ENCODE measurements at regions not wholly inside any gene's neighbourhood (a gene's known extent, or its start where the extent isn't known, plus 50 kb on each side); places are given as distances from the start of the nearest gene placed in this dataset.

DNA sequence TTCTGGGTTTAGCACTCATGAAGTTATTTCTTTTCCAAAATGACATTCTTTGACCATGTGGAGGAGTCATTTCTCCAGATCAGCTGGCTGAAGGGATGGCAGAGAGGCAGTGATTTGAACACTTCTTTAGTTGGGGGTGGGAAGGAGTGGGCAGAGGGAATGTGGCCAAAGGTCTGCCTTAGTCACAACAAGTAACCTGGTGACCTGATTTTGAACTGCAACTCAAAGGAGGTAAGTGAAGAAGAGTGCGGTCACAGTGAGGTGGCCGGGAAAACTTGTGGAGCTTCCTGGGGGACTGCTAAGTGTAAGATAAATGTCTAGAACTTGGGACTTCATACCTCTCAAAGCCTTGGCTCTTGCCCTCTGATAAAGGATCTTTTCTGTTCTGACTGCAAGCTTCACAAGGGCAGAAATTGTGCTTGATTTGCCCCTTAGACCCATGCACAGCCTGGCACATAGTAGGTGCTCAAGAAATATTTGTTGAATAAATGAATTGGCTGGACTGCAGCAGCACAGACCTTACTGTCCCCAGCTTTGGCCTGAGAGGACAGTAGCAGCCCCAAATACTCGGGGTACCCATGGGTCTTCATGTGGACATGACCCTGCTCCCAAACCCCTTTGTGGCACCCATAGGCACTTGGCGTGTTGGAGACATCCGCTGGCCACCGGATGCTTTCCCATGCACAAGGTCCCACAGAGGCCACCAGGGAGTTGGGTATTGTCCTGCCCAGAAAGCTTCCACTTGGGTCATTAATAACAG is 99.0 kb upstream of the ALX4 start:
- Mint-ChIP-seq H3K4me3 (no peak overlapping the region), H3K27me3 (ENCODE audit: low read depth) (peaks cover 26% of the 10 kb centered on the region), H3K4me1 (ENCODE audit: low read depth) (no peaks in the 10 kb centered on the region), H3K36me3 (ENCODE audit: insufficient read depth in 2 of 2) (peaks cover 0 to 6% of the 10 kb centered on the region in 2 donors), H3K9me3 (peaks cover 5 to 8% of the 10 kb centered on the region in 2 donors), H3K27ac (no peak overlapping the region)
- ATAC-seq (replicated peaks in 1 of 2): no peak
- no peak for DNase-seq

GRCh38 chr11:44409558-44410236 is 99.8 kb upstream of the ALX4 start:
- no peaks in the 10 kb centered on the region for H3K4me1 Mint-ChIP-seq (ENCODE audit: low read depth)
- H3K27me3 Mint-ChIP-seq (ENCODE audit: low read depth): peaks cover 26% of the 10 kb centered on the region

GRCh38 chr11:44416776-44417175 is 106.8 kb upstream of the ALX4 start:
- DNase-seq (no peak), ATAC-seq (replicated peaks in 1 of 2) (no peak)
- Mint-ChIP-seq H3K4me3 (no peak overlapping the region), H3K27ac (no peak overlapping the region), H3K4me1 (ENCODE audit: low read depth) (no peaks in the 10 kb centered on the region), H3K36me3 (ENCODE audit: insufficient read depth in 2 of 2) (peaks cover 2 to 3% of the 10 kb centered on the region in 2 donors), H3K27me3 (ENCODE audit: low read depth) (peaks cover 27% of the 10 kb centered on the region), H3K9me3 (peaks cover 2 to 6% of the 10 kb centered on the region in 2 donors)

More at GRCh38 chr11:44409558-44410236, 99.8 kb upstream of the ALX4 start:
- H3K4me3 Mint-ChIP-seq: no peak overlapping the region
- peaks cover 5 to 8% of the 10 kb centered on the region in 2 donors for H3K9me3 Mint-ChIP-seq
- H3K27ac Mint-ChIP-seq: no peak overlapping the region
- peaks cover 0 to 6% of the 10 kb centered on the region in 2 donors for H3K36me3 Mint-ChIP-seq (ENCODE audit: insufficient read depth in 2 of 2)
- DNase-seq (no peak), ATAC-seq (replicated peaks in 1 of 2) (no peak)

GRCh38 chr11:44417731-44418455 is 108.0 kb upstream of the ALX4 start:
- H3K9me3 Mint-ChIP-seq: no peaks in the 10 kb centered on the region
- peaks cover 30% of the 10 kb centered on the region for H3K27me3 Mint-ChIP-seq (ENCODE audit: low read depth)
- DNase-seq: no peak
- no peaks in the 10 kb centered on the region for H3K4me1 Mint-ChIP-seq (ENCODE audit: low read depth)
- H3K36me3 Mint-ChIP-seq (ENCODE audit: insufficient read depth in 2 of 2): peaks cover 0 to 3% of the 10 kb centered on the region in 2 donors
- no peak overlapping the region for H3K27ac Mint-ChIP-seq
- no peak for ATAC-seq (replicated peaks in 1 of 2)
- no peak overlapping the region for H3K4me3 Mint-ChIP-seq

DNA sequence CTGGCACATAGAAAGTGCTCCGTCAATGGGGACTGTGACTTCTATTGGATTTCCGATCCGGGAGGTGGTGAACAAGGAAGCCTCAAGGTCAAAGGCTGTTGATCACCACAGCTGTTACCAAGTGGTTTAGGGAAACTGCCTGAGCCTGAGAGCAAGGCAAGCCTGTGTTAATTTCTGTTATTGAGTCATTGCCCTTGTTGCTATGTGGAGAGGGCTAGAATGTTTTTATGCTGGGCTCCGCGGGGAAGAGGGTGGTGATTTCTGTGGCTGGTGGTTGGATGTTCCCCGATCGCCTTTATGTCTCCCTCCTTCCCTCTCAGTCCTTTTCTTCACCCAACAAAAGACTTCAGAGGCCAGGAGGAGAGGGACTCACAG is 108.5 kb upstream of the ALX4 start:
- Mint-ChIP-seq H3K4me3 (no peak overlapping the region), H3K27me3 (ENCODE audit: low read depth) (peaks cover 36% of the 10 kb centered on the region), H3K27ac (no peak overlapping the region), H3K36me3 (ENCODE audit: insufficient read depth in 2 of 2) (peaks cover 0 to 3% of the 10 kb centered on the region in 2 donors), H3K9me3 (no peaks in the 10 kb centered on the region), H3K4me1 (ENCODE audit: low read depth) (no peaks in the 10 kb centered on the region)
- ATAC-seq (replicated peaks in 1 of 2) (no peak), DNase-seq (no peak)

- Mint-ChIP-seq H3K4me3 (no peak overlapping the region), H3K9me3 (no peaks in the 10 kb centered on the region), H3K4me1 (ENCODE audit: low read depth) (no peaks in the 10 kb centered on the region), H3K27ac (no peak overlapping the region), H3K36me3 (ENCODE audit: insufficient read depth in 2 of 2) (no peaks in the 10 kb centered on the region), H3K27me3 (ENCODE audit: low read depth) (peaks cover 52% of the 10 kb centered on the region)
- ATAC-seq (replicated peaks in 1 of 2) (no peak), DNase-seq (no peak)
These were observed 111.2 kb upstream of the ALX4 start for GRCh38 chr11:44421090-44421675.

DNA sequence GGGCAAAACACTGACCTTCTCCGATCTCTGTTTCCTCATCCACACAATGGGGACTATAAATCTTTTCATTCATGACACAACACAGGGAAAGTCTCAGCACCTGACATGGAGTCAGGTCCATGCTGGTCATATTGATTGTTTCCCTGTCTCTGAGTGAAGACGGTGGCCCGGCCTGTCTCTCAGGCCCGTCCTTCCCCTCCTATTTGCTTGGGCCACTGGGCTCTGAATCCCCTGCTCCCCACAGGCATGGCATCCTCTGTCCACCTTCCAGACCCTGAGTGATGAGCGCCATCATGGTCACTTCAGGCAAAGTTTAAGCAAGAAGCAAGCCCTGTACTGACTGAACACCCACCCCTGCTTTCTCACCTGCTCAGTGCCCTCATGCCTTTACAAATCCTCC is 113.3 kb upstream of the ALX4 start:
- H3K4me3 Mint-ChIP-seq: no peak overlapping the region
- DNase-seq (no peak), ATAC-seq (replicated peaks in 1 of 2) (no peak)
- H3K4me1 Mint-ChIP-seq (ENCODE audit: low read depth): no peaks in the 10 kb centered on the region
- no peaks in the 10 kb centered on the region for H3K36me3 Mint-ChIP-seq (ENCODE audit: insufficient read depth in 2 of 2)
- no peak overlapping the region for H3K27ac Mint-ChIP-seq
- peaks cover 58% of the 10 kb centered on the region for H3K27me3 Mint-ChIP-seq (ENCODE audit: low read depth)
- no peaks in the 10 kb centered on the region for H3K9me3 Mint-ChIP-seq

GRCh38 chr11:44424841-44425240 is 114.9 kb upstream of the ALX4 start:
- Mint-ChIP-seq H3K9me3 (no peaks in the 10 kb centered on the region), H3K4me3 (no peak overlapping the region), H3K36me3 (ENCODE audit: insufficient read depth in 2 of 2) (no peaks in the 10 kb centered on the region), H3K4me1 (ENCODE audit: low read depth) (no peaks in the 10 kb centered on the region), H3K27ac (no peak overlapping the region), H3K27me3 (ENCODE audit: low read depth) (peaks cover 52% of the 10 kb centered on the region)
- ATAC-seq (replicated peaks in 1 of 2): no peak
- DNase-seq: no peak

DNA sequence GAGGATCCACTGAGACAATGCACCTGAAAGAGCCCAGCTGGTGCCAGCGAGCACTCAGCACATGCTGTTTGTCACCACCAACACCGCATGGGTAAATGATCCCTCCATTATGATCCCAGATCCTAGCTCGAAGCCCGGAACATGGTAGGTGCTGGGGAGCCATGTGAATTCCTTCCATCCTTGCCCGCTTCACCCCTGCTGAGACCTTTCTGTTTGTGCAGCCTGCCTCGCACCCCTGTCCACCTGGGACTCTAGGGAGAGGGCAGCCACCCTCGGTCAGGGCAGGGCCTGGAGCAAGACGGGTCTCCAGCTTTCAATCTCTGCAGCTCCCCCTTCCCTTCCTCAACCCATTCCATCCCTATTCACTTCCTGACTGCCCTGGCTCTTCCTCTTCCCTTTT is 116.2 kb upstream of the ALX4 start:
- Mint-ChIP-seq H3K9me3 (no peaks in the 10 kb centered on the region), H3K27me3 (ENCODE audit: low read depth) (peaks cover 63% of the 10 kb centered on the region), H3K4me3 (no peak overlapping the region), H3K4me1 (ENCODE audit: low read depth) (no peaks in the 10 kb centered on the region), H3K36me3 (ENCODE audit: insufficient read depth in 2 of 2) (no peaks in the 10 kb centered on the region), H3K27ac (no peak overlapping the region)
- ATAC-seq (replicated peaks in 1 of 2): no peak
- no peak for DNase-seq

DNA sequence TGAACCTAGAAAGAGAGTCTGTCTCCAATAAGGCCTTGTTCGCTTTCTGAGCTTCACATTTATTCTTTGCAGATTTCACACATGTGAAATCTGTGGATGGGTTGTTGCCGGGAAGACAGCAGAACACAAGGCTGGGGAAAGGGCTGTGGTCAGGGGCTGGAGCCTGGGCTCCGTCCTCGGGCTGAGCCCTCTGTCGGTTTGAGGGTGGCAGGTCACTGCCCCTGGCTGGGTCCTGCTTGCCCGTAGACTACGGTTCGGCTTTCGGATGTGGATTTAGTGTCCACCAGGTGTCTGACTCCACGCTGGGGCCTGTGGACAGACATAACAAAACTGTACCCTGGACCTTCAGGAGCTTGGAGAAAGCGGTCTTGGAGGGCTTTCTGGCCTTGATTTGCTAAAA is 117.0 kb upstream of the ALX4 start:
- Mint-ChIP-seq H3K9me3 (no peaks in the 10 kb centered on the region), H3K36me3 (ENCODE audit: insufficient read depth in 2 of 2) (no peaks in the 10 kb centered on the region), H3K4me3 (no peak overlapping the region), H3K4me1 (ENCODE audit: low read depth) (no peaks in the 10 kb centered on the region), H3K27me3 (ENCODE audit: low read depth) (peaks cover 67% of the 10 kb centered on the region), H3K27ac (no peak overlapping the region)
- no peak for ATAC-seq (replicated peaks in 1 of 2)
- no peak for DNase-seq

GRCh38 chr11:44427432-44427831 is 117.5 kb upstream of the ALX4 start:
- no peaks in the 10 kb centered on the region for H3K36me3 Mint-ChIP-seq (ENCODE audit: insufficient read depth in 2 of 2)
- H3K4me1 Mint-ChIP-seq (ENCODE audit: low read depth): no peaks in the 10 kb centered on the region
- H3K4me3 Mint-ChIP-seq: no peak overlapping the region
- DNase-seq (peak; percentile 5 to 6), ATAC-seq (replicated peaks in 1 of 2) (no peak)
- H3K9me3 Mint-ChIP-seq: no peaks in the 10 kb centered on the region
- peaks cover 66% of the 10 kb centered on the region for H3K27me3 Mint-ChIP-seq (ENCODE audit: low read depth)
- H3K27ac Mint-ChIP-seq: no peak overlapping the region

- no peak for DNase-seq
- Mint-ChIP-seq H3K36me3 (ENCODE audit: insufficient read depth in 2 of 2) (no peaks in the 10 kb centered on the region), H3K9me3 (no peaks in the 10 kb centered on the region), H3K4me1 (ENCODE audit: low read depth) (no peaks in the 10 kb centered on the region), H3K27me3 (ENCODE audit: low read depth) (peaks cover 65% of the 10 kb centered on the region), H3K27ac (no peak overlapping the region), H3K4me3 (no peak overlapping the region)
- ATAC-seq (replicated peaks in 1 of 2): no peak
These were observed 120.2 kb upstream of the ALX4 start for GRCh38 chr11:44430140-44430539.

DNA sequence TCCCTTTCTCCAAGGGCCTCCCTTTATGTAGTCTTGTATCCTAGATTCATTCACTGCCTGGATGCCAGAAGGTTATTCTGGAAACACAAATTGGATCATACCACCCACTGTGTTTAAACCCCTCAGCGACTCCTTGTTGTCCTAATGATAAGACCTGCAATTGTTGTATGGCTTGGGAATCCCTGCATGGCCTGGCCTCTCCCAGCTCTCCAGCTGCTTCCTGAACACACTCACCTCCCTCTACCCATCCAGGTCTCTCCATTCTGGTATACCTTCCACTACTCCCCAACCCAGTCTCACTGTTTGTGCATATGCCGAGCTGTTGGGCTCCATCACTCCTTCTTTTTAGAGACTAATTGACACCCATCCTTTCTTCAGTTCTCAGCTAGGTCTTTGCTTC is 124.3 kb upstream of the ALX4 start:
- Mint-ChIP-seq H3K27me3 (ENCODE audit: low read depth) (peaks cover 56% of the 10 kb centered on the region), H3K27ac (no peak overlapping the region), H3K36me3 (ENCODE audit: insufficient read depth in 2 of 2) (no peaks in the 10 kb centered on the region), H3K4me1 (ENCODE audit: low read depth) (no peaks in the 10 kb centered on the region), H3K9me3 (no peaks in the 10 kb centered on the region), H3K4me3 (no peak overlapping the region)
- DNase-seq: no peak
- no peak for ATAC-seq (replicated peaks in 1 of 2)

Data from activated T-cell treated with anti-CD3 and anti-CD28 coated beads, Interleukin-2, amount 50 U/mL, for 72 hours (primary cell).